Erythroblast (primary cell): ENCODE measurements at regions not wholly inside any gene's neighbourhood (a gene's known extent, or its start where the extent isn't known, plus 50 kb on each side); places are given as distances from the start of the nearest gene placed in this dataset.

Experiments used
- GATA1 ChIP-seq: IDR thresholded peaks from 2 replicates; pipeline ENCODE4 v1.6.1; 2011; ENCODE audit warnings: low read depth, mild to moderate bottlenecking, control low read depth, low read length, moderate library complexity
- POLR2A ChIP-seq: IDR thresholded peaks from 2 replicates; pipeline ENCODE4 v1.6.1; 2011; ENCODE audit warnings: mild to moderate bottlenecking, low read length

- TF ChIP-seq POLR2A (no peak), GATA1 (no peak)
Observed at GRCh38 chr15:62637950-62638619, 404.5 kb upstream of the TPM1 start.
